ENCODE measurements at regions not wholly inside any gene's neighbourhood (a gene's known extent, or its start where the extent isn't known, plus 50 kb on each side); places are given as distances from the start of the nearest gene placed in this dataset.

DNA sequence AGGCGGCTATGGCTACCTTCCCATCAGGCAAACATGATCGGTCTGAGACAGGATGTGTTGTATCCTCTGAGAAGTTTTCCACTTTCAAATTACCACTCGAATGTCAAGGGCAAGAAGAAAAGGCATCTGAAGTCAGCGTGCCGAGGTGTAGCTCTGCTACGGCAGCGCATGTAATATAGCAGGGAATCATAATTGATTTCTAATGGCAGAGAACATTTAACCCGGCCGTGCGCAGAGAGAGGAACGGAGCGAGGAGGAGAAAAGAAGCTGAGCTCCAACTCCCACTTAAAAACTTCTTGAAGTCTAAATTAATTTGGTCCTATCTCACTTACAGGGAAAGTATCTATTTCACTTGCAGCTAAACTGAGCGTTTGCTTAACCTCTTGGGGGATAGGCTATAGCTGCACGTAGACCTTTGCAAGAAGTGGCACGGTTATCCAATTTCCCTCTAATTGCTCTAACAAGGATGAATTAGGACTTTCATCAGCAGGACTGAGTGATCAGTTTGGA is 137.3 kb upstream of the KIRREL3 start:
- ChIA-PET POLR2A (no interaction called here), CTCF (no interaction called here)
- TF ChIP-seq MYC (IDR thresholded peaks at IDR 0.05; ENCODE audit: low read depth, low read length) (no peak), EZH2 (IDR thresholded peaks at IDR 0.05; ENCODE audit: borderline replicate concordance, low read depth, low read length, severe bottlenecking) (no peak), FOS (IDR thresholded peaks at IDR 0.05; ENCODE audit: borderline replicate concordance, insufficient read depth, low read length) (no peak), POLR2AphosphoS5 (IDR thresholded peaks at IDR 0.05; ENCODE audit: insufficient read depth, low read depth, low read length) (no peak), MAX (IDR thresholded peaks at IDR 0.05; ENCODE audit: insufficient read depth, insufficient read length) (no peak), GATA2 (IDR thresholded peaks at IDR 0.05; ENCODE audit: insufficient read depth, insufficient read length, low read depth, low read length) (no peak), JUN (IDR thresholded peaks at IDR 0.05; ENCODE audit: borderline replicate concordance, insufficient read depth, insufficient read length, low read depth) (no peak), POLR2A (IDR thresholded peaks at IDR 0.05; ENCODE audit: low read depth, low read length) (no peak)
- TF ChIP-seq, protein P1, sequence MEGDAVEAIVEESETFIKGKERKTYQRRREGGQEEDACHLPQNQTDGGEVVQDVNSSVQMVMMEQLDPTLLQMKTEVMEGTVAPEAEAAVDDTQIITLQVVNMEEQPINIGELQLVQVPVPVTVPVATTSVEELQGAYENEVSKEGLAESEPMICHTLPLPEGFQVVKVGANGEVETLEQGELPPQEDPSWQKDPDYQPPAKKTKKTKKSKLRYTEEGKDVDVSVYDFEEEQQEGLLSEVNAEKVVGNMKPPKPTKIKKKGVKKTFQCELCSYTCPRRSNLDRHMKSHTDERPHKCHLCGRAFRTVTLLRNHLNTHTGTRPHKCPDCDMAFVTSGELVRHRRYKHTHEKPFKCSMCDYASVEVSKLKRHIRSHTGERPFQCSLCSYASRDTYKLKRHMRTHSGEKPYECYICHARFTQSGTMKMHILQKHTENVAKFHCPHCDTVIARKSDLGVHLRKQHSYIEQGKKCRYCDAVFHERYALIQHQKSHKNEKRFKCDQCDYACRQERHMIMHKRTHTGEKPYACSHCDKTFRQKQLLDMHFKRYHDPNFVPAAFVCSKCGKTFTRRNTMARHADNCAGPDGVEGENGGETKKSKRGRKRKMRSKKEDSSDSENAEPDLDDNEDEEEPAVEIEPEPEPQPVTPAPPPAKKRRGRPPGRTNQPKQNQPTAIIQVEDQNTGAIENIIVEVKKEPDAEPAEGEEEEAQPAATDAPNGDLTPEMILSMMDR (IDR thresholded peaks at IDR 0.05; ENCODE audit: extremely low read depth in 1 of 2, insufficient read depth in 1 of 2, low read depth in 1 of 2, low read length in 2 of 2): no peak
- no peak overlapping the region for H2AFZ ChIP-seq (ENCODE audit: low read depth, low read length)
- H3K9me3 ChIP-seq (replicated peaks; ENCODE audit: control insufficient read depth, insufficient read depth, low read length): peaks cover under 1% of the 10 kb centered on the region
- H3K27ac ChIP-seq (ENCODE audit: insufficient read depth, low read depth, low read length): no peak overlapping the region
- no peaks in the 10 kb centered on the region for H4K20me1 ChIP-seq (replicated peaks; ENCODE audit: control insufficient read depth, extremely low read depth, insufficient read depth, low read length)
- no peaks in the 10 kb centered on the region for H3K36me3 ChIP-seq (ENCODE audit: control insufficient read depth in 2 of 2, extremely low read depth in 1 of 2, insufficient read depth in 2 of 2, low read length in 2 of 2)
- H3K27me3 ChIP-seq (ENCODE audit: control insufficient read depth in 2 of 2, insufficient read depth in 2 of 2, low read length in 2 of 2): no peaks in the 10 kb centered on the region
- FAIRE-seq (no peak), DNase-seq (ENCODE audit: low read depth, low spot score) (no peak)
- H3K4me1 ChIP-seq (ENCODE audit: control insufficient read depth, extremely low read depth, insufficient read depth, low read length): no peaks in the 10 kb centered on the region
- no TSS peak for BruUV-seq (replicated peaks)
- H3K4me2 ChIP-seq (ENCODE audit: insufficient read depth, low read length): no peak overlapping the region
- H3K9me1 ChIP-seq (replicated peaks; ENCODE audit: control insufficient read depth, extremely low read depth, insufficient read depth, low read length): no peaks in the 10 kb centered on the region
- no peak overlapping the region for H3K4me3 ChIP-seq (replicated peaks in 1 of 3; ENCODE audit: insufficient read depth in 1 of 3, low read depth in 1 of 3, low read length in 3 of 3)
- intact Hi-C loops (cut with micrococcal nuclease): no loop called here
- H3K79me2 ChIP-seq (ENCODE audit: control insufficient read depth, insufficient read depth, low read length): no peaks in the 10 kb centered on the region
- dilution Hi-C loops (cut with MboI; ENCODE audit: extremely low pct_ligation_motif_present, low sequenced_read_pairs): no loop called here
- H3K9ac ChIP-seq (replicated peaks; ENCODE audit: extremely low read depth, insufficient read depth, low read length): no peak overlapping the region

All from endothelial cell of umbilical vein (primary cell).